HFF-Myc (cell line): ENCODE measurements at regions not wholly inside any gene's neighbourhood (a gene's known extent, or its start where the extent isn't known, plus 50 kb on each side); places are given as distances from the start of the nearest gene placed in this dataset.

ENCODE experiments used
- DNase-seq: peaks from one replicate; pipeline ENCODE4 v3.0.0-alpha.2; 2011; ENCODE audit warnings: low read depth; ENCODE audit errors: extremely low read depth
- H3K4me3 ChIP-seq: replicated peaks from 2 replicates; pipeline ENCODE4 v1.5.1; 2011; ENCODE audit warnings: low read depth, mild to moderate bottlenecking, control low read depth, low read length
- CTCF ChIP-seq: IDR thresholded peaks from 2 replicates; pipeline ENCODE4 v1.5.1; 2012; ENCODE audit warnings: mild to moderate bottlenecking, low read depth, low read length, control low read depth; ENCODE audit errors: missing control alignments

- DNase-seq, result no peak
- no peak overlapping the region for H3K4me3 ChIP-seq
- TF ChIP-seq CTCF, result no peak
Observed at GRCh38 chr12:4214877-4215228, 58.7 kb upstream of the CCND2 start.

GRCh38 chr12:4213471-4213870 is 60.1 kb upstream of the CCND2 start:
- no peak for TF ChIP-seq CTCF
- no peak for DNase-seq
- no peak overlapping the region for H3K4me3 ChIP-seq

GRCh38 chr12:4212845-4213244 is 60.7 kb upstream of the CCND2 start:
- no peak for DNase-seq
- H3K4me3 ChIP-seq, result no peak overlapping the region
- no peak for TF ChIP-seq CTCF

- no peak overlapping the region for H3K4me3 ChIP-seq
- TF ChIP-seq CTCF, result no peak
- DNase-seq, result no peak
Observed at GRCh38 chr12:4211372-4211771, 62.2 kb upstream of the CCND2 start.

GRCh38 chr12:4210183-4210582 is 63.4 kb upstream of the CCND2 start:
- no peak overlapping the region for H3K4me3 ChIP-seq
- TF ChIP-seq CTCF, result no peak
- DNase-seq, result no peak

- TF ChIP-seq CTCF, result no peak
- H3K4me3 ChIP-seq, result no peak overlapping the region
- DNase-seq, result no peak
Observed at GRCh38 chr12:4206470-4206869, 67.1 kb upstream of the CCND2 start.

GRCh38 chr12:4203772-4204376 is 69.7 kb upstream of the CCND2 start:
- no peak overlapping the region for H3K4me3 ChIP-seq
- TF ChIP-seq CTCF, result no peak
- no peak for DNase-seq
